CD4-positive, alpha-beta T cell treated with Interleukin-21 for 1 hour (primary cell): ENCODE measurements at regions not wholly inside any gene's neighbourhood (a gene's known extent, or its start where the extent isn't known, plus 50 kb on each side); places are given as distances from the start of the nearest gene placed in this dataset.
"Not testable (repeated sequence)": the region's sequence is repeated elsewhere in the genome, so short reads cannot be mapped to it uniquely, and the experiment has no call there.

Experiments used
- DNase-seq: peaks from one replicate; pipeline ENCODE4 v3.0.0-alpha.2; 2020

DNA sequence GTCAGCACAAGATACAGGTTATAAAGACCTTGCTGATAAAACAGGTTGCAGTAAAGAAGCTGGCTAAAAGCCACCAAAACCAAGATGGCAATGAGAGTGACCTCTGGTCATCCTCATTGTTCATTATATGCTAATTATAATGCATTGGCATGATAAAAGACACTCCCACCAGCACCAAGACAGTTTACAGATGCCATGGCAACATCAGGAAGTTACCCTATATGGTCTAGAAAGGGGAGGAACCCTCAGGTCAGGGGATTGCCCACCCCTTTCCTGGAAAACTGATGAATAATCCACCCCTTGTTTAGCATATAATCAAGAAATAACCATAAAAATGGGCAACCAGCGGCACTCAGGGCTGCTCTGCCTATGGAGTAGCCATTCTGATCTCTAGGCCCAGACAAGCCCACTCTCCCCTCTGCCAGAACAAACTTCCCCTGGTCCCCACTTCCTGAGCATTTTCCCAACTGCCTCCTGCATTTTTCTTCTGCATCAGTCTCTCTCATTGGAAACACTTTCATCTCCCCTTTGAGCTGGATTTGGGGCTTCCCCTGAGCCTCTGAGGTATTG, 215.3 kb upstream of the SDK2 start:
- DNase-seq: not testable (repeated sequence)

DNA sequence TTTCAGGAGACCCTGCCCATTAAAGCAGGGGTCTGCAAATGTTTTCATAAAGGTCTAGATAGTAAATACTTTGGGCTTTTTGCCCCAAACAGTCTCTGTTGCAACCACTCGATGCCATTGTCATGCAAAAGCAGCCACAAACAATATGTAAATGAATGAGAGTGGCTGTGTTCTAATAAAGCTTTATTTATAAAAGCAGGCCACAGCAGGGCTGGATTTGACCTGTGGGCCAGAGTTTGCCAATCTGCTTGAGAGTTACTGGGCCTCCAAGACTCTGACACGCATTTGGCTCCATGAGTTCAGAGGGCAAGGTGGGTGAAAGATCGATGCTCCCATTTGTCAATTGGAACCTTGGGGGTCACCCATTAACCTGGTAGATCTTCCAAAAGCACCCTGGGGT, 217.3 kb upstream of the SDK2 start:
- no peak for DNase-seq

DNA sequence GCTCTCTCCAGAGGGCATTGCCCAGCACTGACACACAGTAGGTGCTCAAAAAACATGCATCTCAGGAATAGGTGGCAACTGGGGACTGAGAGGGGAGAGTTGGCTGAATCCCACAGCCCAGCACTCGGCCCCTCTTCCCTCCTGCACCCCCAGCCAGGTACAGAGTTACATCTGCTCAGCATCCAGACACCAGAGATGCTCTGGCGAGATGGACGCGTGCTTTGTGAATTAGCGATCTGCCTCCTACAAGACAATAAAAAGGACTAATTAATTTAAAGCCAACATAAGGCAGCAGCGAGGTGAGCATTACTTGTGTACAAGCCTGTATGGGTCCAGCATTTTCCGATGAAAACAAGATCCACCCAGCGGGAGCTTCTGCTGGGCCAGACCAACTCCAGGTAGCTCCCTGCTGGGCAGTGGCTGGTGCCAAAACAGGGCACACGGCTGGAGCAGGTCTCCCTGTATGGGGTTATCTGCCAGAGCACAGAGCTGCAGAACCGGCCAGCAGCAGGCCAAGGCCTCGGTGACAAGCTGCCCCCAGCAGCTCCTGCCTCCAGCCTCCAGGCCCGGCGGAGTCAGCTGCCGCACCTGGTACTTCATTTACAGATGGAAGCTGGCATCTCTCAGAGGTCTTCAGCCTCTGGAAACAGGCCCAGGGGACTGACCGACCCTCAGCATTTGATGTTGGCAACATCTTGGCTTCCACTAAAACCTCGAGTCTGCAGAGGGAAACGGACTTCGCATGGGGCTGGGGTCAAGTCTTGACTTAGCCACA, 219.7 kb upstream of the SDK2 start:
- DNase-seq: no peak

DNA sequence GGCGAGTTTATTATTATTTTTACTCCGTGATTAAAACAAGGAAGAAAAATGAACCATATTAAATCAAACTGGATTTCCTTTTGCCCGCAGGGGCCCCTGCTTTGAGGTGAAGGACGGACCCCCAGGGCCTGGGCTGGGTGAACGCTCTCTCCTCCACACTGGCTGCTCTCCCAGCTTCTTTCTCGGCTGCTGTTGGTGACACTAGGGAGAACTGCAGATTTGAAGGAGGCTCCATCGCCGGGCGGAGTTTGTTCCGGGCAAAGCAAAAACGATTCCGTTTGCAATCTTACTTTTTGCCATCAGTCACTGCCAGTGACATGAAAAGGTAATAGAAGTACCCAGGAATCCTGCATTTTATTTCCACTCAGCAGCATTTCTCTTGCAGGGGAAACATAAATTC, 221.6 kb upstream of the SDK2 start:
- DNase-seq: no peak

DNA sequence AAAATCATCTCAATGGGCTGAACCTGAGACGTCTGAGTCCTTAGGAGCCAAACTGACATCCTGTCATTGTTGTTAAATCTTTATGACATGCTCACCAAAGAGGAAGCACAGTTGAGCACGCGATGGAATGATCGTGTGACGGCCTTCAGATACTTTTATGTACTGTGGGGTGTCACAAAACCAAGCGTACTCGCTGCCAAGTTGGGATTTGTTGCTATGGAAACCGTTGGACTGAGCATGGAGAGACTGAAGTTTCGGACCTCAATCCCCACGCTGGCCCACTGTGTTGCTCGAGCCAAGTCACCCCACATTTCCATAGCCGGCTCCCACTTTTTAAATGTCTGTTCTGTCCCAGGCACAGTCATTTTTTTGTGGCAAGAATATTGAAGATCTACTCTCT, 222.8 kb upstream of the SDK2 start:
- DNase-seq: no peak

DNA sequence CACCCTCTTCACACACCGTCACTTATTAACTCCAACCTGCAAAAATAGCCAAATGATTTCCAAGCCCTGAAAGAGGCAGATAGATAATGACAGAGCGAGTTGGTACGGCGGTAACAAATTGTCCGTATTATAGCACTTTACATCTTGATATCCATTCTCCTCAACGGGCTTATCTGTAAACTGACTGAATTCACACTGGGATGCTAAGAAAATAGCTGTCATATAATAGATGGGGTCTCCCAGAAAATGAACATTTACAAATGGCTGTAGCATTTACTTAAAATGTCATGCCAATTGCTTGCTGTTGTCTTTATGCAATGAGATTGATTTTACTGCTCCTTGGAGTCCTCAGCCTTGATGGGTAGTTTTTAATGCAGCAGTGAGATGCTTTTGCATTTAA, 225.8 kb upstream of the SDK2 start:
- no peak for DNase-seq

DNA sequence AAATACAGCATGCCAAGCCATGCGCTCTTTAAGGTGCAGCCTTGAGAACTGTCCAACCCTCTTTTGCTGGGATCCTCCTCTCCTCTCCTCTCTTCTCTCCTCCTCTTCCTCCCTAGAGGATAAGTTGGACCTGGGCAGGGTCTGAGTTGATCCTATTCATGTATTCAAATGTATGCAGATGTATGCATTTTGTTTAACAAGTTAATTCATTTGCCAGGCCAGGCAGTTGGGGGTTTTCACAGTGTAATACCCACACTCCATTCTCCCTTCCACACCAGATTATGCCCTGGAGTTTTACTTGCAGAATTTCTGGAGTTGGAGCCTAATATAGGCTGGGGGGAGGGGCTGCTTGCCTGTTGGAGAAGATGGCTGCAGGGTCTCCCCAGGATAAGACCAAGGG, 226.2 kb upstream of the SDK2 start:
- no peak for DNase-seq

DNA sequence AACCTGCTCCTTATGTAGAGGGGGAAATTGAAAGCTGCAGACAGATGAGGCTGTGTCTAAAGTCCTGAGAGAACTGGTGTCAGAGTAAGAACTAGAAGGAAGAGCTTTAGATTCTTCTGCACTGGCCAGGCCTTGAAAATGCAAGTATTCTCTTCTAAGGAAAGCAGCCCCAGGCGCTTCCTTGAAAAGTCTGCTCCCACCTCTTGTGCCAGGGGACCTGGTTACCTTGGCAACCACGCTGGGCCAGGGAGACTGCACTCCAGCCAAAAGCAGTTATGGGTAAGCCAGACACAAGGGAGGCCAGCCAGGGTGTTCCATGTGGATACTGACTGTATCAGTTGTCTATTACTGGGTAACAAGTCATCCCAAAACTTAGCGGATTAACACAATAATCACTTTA, 228.6 kb upstream of the SDK2 start:
- DNase-seq: no peak

DNA sequence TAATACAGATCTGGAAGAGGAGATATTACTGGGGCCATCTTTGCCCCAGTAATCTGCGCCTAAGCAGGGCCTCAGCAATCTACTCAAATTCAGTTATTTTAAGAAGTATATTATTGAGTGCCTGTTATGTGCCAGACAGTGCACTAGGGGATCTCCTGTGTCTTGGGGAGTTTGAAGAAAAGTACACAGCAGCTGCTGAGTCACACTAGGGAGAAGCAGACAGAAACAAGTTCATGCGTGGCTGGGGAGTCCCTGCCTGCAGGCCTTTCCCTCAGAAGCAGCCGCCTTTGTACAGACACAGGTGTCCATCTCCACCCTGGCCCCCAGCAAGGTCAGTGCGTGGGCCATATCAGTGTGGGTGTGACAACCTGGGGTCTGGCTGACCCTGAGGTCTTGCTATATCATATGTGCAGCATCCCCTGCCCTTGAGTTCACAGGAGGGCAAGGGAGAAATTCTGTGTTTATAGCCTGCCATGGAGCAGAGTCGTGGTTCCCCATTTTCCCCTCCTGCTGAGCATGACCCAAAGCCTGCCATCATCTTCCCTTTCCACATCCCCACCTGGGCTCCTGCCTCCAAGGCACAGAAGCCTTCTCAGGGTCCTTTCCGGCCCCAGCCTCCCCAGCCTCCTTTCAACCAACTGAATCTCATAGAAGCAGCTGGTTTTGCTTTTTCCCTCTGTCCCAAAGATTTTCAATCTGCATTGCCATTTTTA, 229.9 kb upstream of the SDK2 start:
- no peak for DNase-seq

DNA sequence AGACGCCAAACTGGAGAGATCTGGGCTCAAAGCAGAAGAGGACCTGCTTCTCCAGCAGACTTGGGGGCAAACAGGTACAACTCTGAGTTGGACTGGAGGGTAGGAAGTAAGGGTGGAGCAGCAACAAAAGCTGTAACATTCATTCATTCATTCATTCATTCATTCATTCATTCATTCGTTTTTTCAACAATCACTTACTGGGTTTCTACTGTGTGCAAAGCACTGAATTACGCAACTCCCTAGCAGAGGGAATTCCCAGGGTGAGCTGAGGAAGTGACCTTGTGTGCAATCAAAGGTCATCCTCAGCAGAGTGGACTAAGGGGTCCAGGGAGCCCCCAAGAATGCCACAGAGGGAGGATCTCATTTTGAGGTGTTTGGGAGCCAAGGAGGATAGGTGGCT, 231.1 kb upstream of the SDK2 start:
- no peak for DNase-seq

DNA sequence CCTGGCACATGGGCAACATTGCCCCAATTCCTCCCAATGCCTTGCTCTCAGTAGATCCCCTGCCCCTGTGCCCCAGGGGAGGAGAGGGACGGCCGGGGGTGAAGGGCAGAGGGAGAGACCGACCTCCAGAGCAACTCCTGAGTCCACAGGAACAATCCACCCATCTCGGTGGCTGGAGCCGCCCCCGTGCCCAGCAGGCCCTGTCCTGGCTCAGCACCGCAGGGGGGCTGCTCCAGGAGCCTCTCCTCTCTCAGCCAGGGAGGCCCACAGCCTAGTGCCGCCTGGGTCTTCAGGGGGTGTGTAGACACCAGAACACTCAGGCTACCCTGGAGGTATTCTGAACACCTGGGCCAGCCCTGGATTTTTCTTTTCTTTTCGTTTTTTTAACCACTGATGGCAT, 233.7 kb upstream of the SDK2 start:
- DNase-seq: no peak

DNA sequence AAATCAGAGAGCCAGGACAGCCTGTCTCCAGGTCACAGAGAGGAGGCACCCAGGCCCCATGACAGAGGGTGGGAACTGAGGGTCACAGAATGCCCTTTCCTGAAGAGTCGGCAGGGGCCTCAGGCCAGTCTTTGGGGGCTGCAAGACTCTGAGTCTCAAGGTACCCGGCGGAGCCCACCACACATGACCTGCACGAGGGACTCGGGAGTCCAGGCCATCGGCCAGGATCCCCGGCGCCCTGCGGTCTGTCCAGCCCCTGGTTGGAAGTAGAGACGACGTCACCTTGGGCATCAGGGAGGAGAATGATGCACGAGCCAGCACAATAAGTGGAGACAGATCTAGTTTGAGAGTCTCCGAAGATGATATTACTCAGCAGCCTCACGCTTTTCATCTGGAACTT, 234.7 kb upstream of the SDK2 start:
- DNase-seq: no peak

DNA sequence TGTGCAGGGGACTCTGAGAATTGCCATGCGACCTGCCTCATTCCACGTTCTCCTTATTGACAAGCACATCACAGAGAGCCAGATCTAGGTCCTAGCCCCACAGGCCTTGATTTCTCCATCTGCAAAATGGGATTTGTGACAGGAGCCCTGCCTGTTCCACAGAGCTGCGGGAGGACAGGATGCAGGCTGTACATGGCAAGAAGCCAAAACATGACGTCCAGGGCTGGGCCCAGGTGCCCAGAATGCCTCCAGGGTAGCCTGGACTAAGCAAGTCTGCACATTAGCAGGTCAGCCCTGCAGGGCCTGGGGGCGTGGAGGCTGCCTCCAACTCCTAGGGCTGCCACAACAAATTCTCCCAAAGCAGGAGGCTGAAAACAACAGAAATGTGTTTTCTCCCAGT, 235.7 kb upstream of the SDK2 start:
- no peak for DNase-seq

DNA sequence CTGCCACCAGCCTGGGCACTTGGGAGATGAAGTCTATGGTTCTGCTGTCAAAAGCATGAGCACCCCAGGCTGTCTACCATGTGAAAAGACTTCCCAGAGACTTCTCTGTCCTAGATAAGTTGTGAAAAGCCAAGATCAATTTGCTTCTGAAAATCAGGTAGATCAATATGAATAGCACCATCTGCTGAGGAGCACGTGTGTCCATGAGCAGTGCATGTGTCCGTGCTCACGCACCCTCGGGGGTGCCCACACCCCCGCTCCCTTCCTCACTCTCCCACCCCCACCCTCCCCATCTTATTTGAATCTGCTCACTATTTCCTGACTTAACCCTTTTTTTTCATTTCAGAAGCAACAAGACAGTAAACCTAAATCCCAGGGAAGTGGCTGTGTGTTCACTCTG, 238.3 kb upstream of the SDK2 start:
- DNase-seq: no peak

DNA sequence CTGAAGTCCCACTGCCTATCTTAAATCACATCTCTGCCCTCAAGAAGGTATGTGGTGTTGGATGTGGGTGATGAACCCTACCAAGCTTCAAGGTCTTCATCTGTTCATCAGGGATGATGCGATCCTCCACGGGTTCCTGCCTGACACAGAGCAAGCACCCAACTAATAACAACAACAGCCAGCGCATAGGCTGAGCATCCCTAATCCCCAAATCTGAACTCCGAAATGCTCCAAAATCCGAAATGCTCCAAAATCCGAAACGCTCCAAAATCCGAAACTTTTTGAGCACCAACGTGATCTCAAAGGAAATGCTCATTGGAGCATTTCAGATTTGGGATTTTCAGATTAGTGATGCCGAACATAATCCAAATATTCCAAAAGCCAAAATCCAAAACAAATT, 238.9 kb upstream of the SDK2 start:
- DNase-seq: no peak

DNA sequence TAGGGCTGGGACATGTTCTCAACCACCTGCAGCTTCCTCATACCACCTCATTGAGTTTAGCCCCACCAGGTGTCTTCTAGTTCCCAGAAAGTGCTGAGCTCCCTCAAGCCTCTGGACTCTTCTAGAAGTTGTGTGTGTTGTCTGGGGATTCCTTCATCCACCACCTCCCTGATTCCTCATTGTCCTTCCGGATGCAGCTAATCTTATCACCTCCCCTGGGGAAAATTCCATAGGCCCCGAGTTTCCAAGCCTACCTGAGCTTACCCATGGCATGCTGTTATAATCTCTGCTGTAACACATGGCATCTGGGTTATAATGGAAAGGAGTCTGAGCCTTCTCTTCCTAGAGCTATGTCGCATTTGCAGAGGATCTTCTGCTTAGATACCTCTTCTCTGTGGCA, 243.5 kb upstream of the SDK2 start:
- no peak for DNase-seq

DNA sequence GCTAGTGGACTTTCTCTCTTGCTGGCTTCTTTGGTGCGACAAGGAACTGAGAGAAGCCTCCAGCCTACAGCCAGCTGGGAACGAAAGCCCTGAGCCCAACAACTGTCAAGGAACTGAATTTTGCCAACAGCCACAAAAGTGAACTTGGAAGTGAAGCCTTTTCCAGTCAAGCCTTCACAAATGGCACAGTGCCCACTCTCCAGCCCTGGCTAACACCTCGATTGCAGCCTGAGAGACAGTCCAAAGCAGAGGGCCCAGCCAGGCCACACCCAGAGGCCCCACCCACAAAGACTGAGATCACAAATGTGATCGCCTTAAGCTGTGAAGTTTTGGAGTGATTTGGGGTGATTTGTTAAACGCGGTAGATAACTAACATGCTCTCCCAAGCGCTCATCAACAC, 244.6 kb upstream of the SDK2 start:
- no peak for DNase-seq

DNA sequence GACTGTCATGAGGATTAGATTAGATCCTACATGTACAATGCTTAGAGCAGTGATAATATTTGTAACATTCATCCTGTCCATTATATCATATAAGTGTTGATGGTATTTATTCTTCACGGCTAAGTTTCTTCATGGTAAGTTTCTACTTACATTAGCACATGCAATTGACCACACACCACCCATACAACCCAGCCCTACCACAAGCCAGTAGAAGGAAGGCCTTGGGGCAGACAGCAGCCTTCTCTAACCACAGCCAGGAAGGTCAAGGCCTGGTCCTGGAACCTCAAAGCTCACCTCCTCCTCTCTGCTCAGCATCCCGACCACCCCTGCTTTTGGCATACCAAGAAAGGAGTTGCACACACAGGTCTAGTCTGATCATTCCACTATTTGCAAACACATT, 245.2 kb upstream of the SDK2 start:
- DNase-seq: no peak

DNA sequence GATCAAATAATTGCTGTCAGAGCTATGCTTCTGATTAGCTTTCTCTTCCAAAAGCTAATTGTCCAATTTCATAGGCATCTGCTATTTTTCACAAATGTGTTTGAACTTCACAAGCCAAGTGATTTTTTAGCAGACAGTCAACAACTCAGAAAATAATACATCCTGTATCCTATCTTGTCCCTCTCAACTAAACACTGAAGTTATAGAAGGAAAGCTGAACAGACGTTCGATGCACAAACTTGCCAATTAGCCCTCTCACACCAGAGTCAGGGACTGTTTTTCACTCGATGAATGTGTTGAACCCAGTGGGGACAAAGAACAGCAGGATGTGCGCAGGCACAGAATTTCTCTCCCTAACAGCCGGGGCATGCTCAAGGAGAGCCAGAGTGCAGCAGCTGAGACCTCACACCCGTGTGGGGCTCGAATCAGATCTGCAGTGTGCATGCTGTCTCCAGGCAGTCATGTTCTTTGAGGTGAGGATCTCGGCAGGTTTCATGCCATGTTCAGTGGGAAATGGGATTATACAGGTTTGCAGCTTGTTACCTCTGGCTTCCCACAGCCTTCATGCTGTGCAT, 246.7 kb upstream of the SDK2 start:
- no peak for DNase-seq

DNA sequence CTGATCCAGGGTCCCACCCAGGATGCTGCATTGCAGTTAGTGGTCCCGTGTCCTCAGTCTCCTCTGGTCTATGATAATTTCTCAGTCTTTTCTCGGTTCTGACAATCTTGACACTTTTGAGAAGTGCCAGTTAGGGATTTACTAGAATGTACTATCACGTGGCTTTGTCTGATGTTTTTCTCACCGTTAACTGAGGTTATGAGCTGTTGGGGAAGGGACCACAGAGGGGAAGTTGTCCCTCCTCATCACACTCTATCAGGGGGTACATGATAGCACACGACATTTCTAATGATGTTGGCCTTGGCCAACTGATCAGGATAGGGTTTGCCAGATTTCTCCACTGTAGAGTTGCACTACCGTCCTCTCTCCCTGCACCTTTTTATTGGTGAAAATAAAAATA, 250.9 kb upstream of the SDK2 start:
- no peak for DNase-seq

DNA sequence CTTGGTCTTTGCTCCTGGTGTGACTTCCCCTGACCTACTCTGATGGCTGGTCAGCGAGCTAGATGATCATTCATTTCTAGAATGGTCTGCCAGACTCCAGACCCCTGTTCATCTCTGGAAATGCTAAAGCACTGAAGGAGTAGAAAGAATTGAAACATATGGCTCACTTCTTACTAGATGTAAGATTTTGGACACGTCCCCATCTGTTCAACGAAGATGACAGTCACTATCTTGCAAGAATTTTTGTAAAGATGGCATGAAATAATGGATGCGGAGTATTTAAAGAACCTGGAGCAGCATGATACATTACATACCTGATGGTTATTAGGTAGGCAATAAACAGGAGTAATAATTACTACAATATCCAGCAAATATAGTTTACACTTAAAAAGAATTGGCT, 252.7 kb upstream of the SDK2 start:
- no peak for DNase-seq

DNA sequence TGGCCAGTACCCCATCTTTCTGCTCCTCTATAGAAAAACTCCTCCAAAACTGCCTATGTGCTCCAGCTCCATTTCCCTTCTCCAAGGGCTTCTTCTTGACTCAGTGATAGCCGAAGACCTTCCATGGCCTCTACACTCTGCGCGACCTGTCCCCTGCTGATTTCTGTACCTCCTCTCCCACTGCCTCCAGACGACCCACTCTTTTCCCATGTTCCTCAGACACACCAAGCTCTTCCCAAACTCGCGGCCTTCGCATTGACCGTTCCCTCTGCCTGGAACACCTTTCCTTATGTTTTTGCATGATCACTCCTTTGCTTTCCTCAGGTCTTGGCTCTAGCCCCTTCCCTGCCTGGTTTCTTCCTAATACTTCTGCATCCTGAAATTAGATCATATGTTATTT, 255.6 kb upstream of the SDK2 start:
- no peak for DNase-seq

DNA sequence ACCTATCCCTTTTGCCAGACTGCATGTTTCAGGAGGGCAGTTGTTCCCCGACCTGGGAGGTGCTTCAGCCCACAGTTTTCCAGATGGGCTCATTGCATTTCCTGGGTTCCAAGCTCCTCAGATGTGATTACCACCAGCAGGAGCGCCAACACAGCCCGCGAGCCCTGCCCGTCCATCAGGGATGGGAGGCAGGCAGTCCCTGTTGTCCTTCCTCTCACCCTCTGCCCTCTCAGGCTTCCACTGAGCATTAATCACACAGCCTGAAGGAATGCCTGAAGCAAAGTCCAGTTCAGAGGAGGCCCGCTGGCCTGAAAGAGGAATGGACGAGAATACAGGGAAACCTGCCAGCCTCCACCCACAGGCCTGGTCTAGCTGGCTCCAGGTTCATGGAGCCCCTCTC, 256.3 kb upstream of the SDK2 start:
- no peak for DNase-seq

DNA sequence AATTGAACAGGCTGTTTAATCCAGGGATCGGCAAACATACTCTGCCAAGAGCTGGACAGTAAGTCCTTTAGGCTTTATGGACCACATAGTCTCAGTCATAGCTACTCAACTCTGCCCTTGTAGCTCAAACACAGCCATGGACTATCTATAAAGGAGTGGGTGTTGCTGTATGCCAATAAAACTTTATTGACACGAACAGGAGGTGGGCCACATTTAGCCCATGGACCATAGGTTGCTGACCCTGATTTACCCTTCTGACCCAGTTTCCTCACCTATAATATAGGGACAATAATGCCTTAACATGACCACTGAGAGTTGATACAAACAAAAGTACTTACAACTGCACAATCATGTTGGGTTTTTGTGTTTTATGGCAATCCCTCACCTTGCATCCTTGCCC, 257.0 kb upstream of the SDK2 start:
- no peak for DNase-seq
